NCI-H146 treated with DMSO at 0.1 percent for 48 hours (cell line): ENCODE measurements at regions not wholly inside any gene's neighbourhood (a gene's known extent, or its start where the extent isn't known, plus 50 kb on each side); places are given as distances from the start of the nearest gene placed in this dataset.

Experiments
- DNase-seq: peaks from one replicate; lab custom pipeline; 2025; ENCODE audit not compliant: unreplicated experiment; lab: John Stamatoyannopoulos, UW

- peak; percentile 53 for DNase-seq
Measured at GRCh38 chr1:36609241-36610027, 126.7 kb upstream of the CSF3R start.

DNA sequence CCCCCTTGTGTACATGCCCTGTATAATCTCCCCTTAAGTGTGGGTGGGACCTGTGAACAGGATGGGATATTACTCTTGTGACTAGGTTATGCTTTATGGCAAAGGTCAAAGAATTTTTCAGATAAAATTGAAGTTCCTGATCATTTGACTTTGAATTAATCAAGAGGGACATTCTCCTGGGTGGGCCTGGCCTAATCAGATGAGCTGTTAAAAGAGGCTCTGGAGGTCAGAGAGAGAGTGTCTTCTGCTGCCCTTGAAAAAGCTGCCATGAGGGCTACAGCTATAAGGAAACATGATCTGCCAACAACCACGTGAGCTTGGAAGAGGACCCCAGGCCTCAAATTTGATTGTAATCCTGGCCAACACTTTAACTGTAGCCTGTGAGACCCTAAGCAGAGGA, 125.6 kb upstream of the CSF3R start:
- DNase-seq = no peak

DNA sequence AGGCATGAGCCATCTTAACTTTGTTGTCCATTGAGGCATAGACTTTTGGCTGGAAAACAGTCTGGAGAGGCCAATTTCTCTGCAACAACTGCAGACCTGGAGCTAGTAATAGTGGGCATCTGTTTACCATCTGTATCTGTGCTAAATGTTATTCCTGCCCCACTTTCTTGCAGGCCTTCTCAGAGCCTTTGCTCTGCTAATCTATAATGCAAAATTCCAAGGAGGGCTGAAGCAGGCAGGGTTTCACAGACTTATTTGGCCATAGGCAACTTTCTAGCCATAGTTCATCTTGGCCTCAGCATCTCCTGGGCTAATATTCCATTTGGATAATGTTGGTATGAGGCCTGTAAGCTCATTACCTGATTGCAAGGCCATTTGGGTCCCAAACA, 124.5 kb upstream of the CSF3R start:
- DNase-seq = no peak

DNA sequence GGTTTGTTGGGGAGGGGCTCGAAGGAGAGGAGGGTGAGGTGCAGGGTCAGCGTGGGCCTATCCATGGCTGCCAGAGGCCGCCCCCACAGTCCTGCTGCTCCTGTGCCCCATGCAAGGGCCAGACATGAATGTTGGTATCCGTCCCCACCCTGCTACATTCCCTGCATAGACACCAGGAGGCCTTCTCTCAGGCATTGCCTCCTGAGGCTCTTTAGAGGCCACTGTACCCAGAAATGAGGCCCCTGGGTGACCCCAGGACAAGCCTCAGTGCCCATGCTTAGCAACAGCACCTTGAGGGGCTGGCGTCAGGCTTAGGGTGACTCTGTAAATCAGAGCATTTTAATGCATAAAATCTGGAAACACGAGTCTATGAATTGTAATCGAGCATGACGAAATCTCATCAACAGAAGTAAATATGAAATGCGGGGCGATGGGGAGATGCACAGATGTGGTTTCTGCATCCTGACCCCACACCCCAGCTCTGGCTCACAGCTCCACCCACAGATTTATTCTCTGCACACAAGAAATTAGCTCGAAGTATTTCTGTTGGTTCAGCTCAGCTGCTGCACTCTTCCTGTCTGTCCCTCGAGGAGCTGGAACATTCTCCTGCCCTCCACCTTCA, 124.0 kb upstream of the CSF3R start:
- DNase-seq = no peak

GRCh38 chr1:36605942-36606640, 123.4 kb upstream of the CSF3R start:
- no peak for DNase-seq

GRCh38 chr1:36603461-36603860, 120.7 kb upstream of the CSF3R start:
- no peak for DNase-seq

DNA sequence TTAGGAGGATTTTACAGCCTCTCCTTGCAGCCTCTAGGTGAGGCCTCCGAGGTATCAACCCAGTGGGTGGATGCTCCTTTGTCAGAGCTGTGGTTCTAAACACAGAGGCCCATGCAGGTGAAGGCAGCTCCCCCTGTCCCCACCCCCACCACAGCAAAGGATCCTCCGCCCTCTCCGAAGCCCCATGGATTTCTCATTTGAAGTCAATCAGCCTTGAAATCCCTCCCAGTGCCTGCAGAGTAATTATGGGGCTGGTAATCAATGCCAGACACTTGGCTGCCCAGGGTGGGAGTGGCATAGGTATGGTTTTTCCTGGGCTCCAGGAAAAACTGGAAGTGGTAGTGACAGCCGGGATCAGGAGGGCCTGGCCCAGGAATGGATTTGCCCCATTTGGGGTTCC, 119.5 kb upstream of the CSF3R start:
- DNase-seq = peak; percentile 44

DNA sequence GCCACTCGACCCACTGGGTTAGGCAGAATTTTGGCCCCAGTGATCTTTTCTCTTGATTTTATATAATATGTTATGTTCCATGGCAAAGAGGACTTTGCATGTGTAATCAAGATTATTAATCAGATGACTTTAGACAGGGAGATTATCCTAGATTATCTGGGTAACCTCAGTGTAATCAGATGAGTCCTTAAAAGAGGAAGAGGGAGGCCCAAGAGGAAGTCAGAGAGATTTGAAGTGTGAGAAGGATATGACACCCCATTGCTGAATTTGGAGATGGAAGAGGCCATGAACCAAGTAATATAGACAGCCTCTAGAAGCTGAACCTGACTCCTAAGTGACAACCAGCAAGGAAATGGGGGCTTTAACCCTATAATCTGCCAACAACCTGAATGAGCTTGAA, 117.1 kb upstream of the CSF3R start:
- no peak for DNase-seq

DNA sequence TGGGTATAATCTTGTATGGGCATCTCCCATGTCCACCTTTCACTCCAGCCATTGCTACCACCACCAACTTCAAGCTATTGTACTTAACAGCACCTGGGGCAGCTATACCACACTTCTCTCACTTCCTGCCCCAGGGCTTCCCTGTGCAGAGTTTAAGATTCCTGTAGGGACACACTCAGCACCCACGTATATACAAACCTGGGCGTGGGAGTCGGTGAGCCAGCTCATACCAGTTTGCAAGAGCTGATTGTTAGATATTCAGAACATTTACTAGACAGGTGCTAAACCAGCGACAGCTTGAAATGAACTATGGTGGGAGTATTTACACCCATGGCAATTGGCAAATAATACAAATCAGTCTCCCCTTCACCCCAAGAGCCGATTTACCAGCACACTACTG, 114.8 kb upstream of the CSF3R start:
- no peak for DNase-seq

DNA sequence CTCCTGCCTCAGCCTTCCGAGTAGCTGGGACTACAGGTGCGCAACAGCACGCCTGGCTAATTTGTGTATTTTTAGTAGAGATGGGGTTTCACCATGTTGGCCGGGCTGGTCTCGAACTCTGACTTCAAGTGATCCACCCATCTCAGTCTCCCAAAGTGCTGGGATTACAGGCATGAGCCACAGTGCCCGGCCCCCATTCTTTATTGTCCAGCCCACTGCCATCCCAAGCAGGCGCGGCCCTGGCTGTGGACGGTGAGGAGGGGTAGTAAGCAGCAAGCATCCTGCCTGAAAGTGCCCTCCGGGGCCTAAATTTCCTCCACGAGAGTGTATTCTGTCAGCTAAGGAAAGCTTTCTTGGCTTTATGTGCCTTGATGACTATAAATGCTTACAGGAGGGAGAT, 113.2 kb upstream of the CSF3R start:
- no peak for DNase-seq

GRCh38 chr1:36595349-36595748, 112.6 kb upstream of the CSF3R start:
- no peak for DNase-seq

DNA sequence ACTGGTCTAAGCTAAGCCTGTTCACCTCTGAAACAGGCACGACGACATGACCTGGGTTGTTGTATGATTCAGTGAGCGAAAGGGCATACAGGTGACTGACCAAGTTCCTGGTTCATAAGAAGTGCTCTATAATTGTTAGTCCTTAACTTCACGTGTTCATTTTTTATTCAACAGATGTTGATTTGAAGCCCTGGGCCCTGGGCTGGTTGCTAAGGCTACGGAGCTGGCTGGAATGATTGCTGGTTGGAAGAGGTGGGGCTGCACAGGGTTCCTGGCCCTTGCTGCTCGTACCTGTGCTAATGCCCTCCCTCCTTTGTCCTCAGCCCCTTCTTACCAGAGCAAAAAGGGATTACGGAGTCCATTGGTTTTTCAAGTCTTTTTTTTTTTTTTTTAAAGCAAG, 111.3 kb upstream of the CSF3R start:
- peak; percentile 4 for DNase-seq

DNA sequence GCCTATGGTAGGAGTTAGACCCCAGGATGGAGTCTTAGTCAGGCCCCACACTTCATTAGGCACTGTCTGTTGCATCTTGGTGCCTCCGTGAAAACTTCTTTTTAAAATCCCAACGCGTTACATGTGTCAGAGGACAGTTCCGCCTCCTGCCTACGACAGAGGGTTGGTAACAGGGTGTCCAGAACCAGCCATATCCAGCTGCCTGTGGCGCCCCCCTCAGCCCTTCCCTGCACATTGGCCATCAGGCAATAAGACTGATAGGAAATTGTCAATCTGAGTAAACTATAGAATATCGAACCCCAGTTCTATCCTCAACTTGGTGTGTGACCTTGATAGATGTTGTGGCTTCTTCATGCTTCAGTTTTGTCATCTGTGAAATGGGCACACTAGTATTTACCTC, 108.6 kb upstream of the CSF3R start:
- no peak for DNase-seq

- no peak for DNase-seq
Measured at GRCh38 chr1:36590771-36591170, 108.1 kb upstream of the CSF3R start.

DNA sequence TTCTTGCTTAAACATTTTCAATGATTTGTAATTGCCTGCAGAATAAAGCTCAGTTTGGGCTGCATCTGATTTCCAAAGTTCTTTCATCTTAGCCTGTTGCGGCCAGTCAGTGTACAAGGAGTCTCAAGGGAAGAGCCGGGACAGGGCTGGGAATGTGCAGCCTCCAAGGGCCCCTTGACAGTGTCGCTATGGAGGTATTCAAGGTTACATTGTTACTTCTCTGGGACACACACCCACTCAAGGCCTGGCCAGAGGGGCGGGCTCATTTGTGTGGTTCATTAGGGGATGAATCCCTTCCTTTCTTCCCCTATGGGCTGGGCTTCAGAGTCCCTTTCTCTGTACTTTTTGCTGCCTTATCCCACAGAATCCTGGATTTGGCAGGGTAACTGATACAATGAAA, 107.6 kb upstream of the CSF3R start:
- DNase-seq = no peak

DNA sequence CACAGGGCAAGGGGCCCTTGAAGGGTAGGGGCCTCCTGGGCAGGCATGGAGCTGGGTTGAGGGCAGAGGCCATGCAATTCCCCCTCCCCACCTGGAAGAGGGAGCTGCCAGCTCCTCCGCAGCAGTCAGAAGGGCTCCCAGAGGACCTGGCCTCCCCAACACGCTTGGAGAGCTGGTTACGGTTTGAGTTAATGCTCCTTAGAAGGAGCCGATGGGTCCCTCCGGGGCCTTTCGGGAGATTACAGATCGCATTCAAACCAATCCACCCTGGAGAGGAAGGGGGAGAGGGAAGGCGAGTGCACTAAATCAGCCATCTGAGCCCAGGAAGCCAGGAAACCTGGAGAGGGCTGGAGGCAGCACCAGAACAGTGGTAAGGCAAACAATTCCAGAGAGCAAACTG, 106.3 kb upstream of the CSF3R start:
- no peak for DNase-seq

GRCh38 chr1:36585569-36586548, 103.1 kb upstream of the CSF3R start:
- DNase-seq = peak; percentile 11

DNA sequence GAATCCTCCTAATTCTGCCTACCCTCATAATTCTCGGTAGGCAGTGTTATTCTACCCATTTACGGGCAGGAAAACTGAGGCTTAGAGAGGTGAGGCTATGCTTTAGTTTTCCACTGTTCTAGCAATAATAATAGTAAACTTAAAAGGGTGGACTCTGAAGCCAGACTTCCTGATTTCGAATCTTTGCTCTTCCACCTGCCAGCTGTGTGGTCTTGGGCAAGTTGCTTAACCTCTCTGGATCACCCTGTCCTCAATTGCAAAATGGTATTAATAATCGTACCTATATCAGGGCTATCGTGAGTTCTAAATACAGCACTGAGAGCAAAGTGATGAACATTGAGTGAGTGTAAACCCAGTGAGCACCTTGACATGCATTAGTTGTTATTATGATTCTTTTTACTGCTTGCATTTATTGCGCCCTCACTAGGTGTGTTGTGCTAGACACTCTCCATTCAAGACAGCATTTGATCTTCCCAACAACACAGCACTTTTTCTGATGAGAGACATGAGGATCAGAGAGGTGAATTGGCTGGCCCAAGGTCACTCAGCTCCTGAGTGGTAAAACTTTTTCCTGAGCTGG, 102.3 kb upstream of the CSF3R start:
- no peak for DNase-seq

GRCh38 chr1:36583980-36584782, 101.5 kb upstream of the CSF3R start:
- no peak for DNase-seq

- no peak for DNase-seq
Measured at GRCh38 chr1:36583080-36583479, 100.4 kb upstream of the CSF3R start.
